HG03442 (cell line): ENCODE measurements at regions not wholly inside any gene's neighbourhood (a gene's known extent, or its start where the extent isn't known, plus 50 kb on each side); places are given as distances from the start of the nearest gene placed in this dataset.

Experiments used
- ATAC-seq: cut with Tn5 transposase; IDR thresholded peaks from one replicate; pipeline ENCODE4 v1.9.1; 2021; ENCODE audit warnings: mild to moderate bottlenecking, moderate library complexity; ENCODE audit not compliant: unreplicated experiment

- peak; percentile 99 for ATAC-seq
Observed at GRCh38 chr4:124018383-124019317, 622.1 kb downstream of the SPRY1 start.

GRCh38 chr4:124019749-124020549 is 623.4 kb downstream of the SPRY1 start:
- no peak for ATAC-seq

- no peak for ATAC-seq
Observed at GRCh38 chr4:124025000-124025399, 628.4 kb downstream of the SPRY1 start.

GRCh38 chr4:124025428-124025827 is 628.8 kb downstream of the SPRY1 start:
- ATAC-seq, result no peak

- no peak for ATAC-seq
Observed at GRCh38 chr4:124028182-124028581, 631.6 kb downstream of the SPRY1 start.

- no peak for ATAC-seq
Observed at GRCh38 chr4:124030147-124030546, 633.6 kb downstream of the SPRY1 start.

- ATAC-seq, result no peak
Observed at GRCh38 chr4:124032035-124032434, 635.4 kb downstream of the SPRY1 start.

GRCh38 chr4:124035364-124036041 is 638.9 kb downstream of the SPRY1 start:
- ATAC-seq, result no peak

GRCh38 chr4:124037236-124037635 is 640.6 kb downstream of the SPRY1 start:
- ATAC-seq, result no peak

GRCh38 chr4:124044330-124044729 is 647.7 kb downstream of the SPRY1 start:
- ATAC-seq, result no peak

- no peak for ATAC-seq
Observed at GRCh38 chr4:124044867-124045266, 648.3 kb downstream of the SPRY1 start.

- ATAC-seq, result no peak
Observed at GRCh38 chr4:124046190-124046589, 649.6 kb downstream of the SPRY1 start.

GRCh38 chr4:124053872-124054538 is 657.4 kb downstream of the SPRY1 start:
- ATAC-seq, result no peak

- no peak for ATAC-seq
Observed at GRCh38 chr4:124055336-124055735, 657.2 kb downstream of the ANKRD50 start.

- no peak for ATAC-seq
Observed at GRCh38 chr4:124055896-124056295, 656.6 kb downstream of the ANKRD50 start.

- ATAC-seq, result peak; percentile 61
Observed at GRCh38 chr4:124060261-124060918, 652.1 kb downstream of the ANKRD50 start.

GRCh38 chr4:124061413-124061812 is 651.1 kb downstream of the ANKRD50 start:
- no peak for ATAC-seq

- ATAC-seq, result no peak
Observed at GRCh38 chr4:124065422-124065821, 647.1 kb downstream of the ANKRD50 start.

GRCh38 chr4:124065936-124066335 is 646.6 kb downstream of the ANKRD50 start:
- no peak for ATAC-seq

- no peak for ATAC-seq
Observed at GRCh38 chr4:124066595-124066994, 645.9 kb downstream of the ANKRD50 start.
